Endothelial cell of umbilical vein (primary cell): ENCODE measurements at regions not wholly inside any gene's neighbourhood (a gene's known extent, or its start where the extent isn't known, plus 50 kb on each side); places are given as distances from the start of the nearest gene placed in this dataset.

ENCODE experiments used
- BruUV-seq: library from RNA; stranded (reverse); fragments of 400-500 nt; replicated peaks from 2 replicates; lab custom pipeline; 2021; lab: Mats Ljungman, UMichigan
- CTCF ChIA-PET: fragments of 300-600, 350-600 bp; sonication (Branson Sonifier 250); formaldehyde crosslinking; loops from one replicate; lab custom pipeline; 2021; ENCODE audit warnings: antibody characterized with exemption, inconsistent platforms; lab: Charles Lee
- POLR2A ChIA-PET: fragments of 300-600, 350-600 bp; sonication (Branson Sonifier 250); formaldehyde crosslinking; loops from one replicate; lab custom pipeline; 2021; ENCODE audit warnings: antibody characterized with exemption, inconsistent platforms; lab: Charles Lee
- DNase-seq: peaks from one replicate; pipeline ENCODE4 v3.0.0-alpha.2; 2011; ENCODE audit warnings: low read depth, low spot score
- FAIRE-seq: peaks from 2 replicates; lab custom pipeline; 2011; peaks lifted over from hg19 to GRCh38; lab: Jason Lieb, UNC
- H2AFZ ChIP-seq: 2 replicates; pipeline ENCODE4 v1.6.0; 2012; ENCODE audit warnings: low read depth, low read length, control low read depth, inconsistent platforms
- H3K27ac ChIP-seq: 2 replicates; pipeline ENCODE4 v1.5.1; 2011; ENCODE audit warnings: low read depth, mild to moderate bottlenecking, control low read depth, low read length, moderate library complexity; ENCODE audit not compliant: insufficient read depth
- H3K27me3 ChIP-seq, 2 experiments: 2 replicates each; pipeline versions ENCODE4 v1.6.0 to v1.6.1; 2011; ENCODE audit warnings: low read length in 2 of 2, mixed read lengths in 1 of 2; ENCODE audit not compliant: control insufficient read depth in 2 of 2, insufficient read depth in 2 of 2
- H3K36me3 ChIP-seq, 2 experiments: 2 replicates in 1 of 2; 3 replicates in 1 of 2; pipeline ENCODE4 v1.5.1; 2011; ENCODE audit warnings: low read length in 2 of 2, mild to moderate bottlenecking in 1 of 2, moderate library complexity in 1 of 2; ENCODE audit not compliant: control insufficient read depth in 2 of 2, insufficient read depth in 2 of 2; ENCODE audit errors: extremely low read depth in 1 of 2
- H3K4me1 ChIP-seq: 3 replicates; pipeline ENCODE4 v1.5.1; 2011; ENCODE audit warnings: mild to moderate bottlenecking, low read length; ENCODE audit not compliant: control insufficient read depth, insufficient read depth; ENCODE audit errors: extremely low read depth
- H3K4me2 ChIP-seq: 2 replicates; pipeline ENCODE4 v1.6.1; 2011; ENCODE audit warnings: low read length, control low read depth, mixed read lengths; ENCODE audit not compliant: insufficient read depth
- H3K4me3 ChIP-seq, 3 experiments: fragments of 200-600 bp in 1 of 3; sonication (generic), shearing (Covaris generic) in 1 of 3; replicated peaks in 1 of 3; 2 replicates each; pipeline ENCODE4 v1.5.1; 2011 to 2016; ENCODE audit warnings: control low read depth in 3 of 3, low read length in 3 of 3, mild to moderate bottlenecking in 2 of 3, inconsistent platforms in 1 of 3, low read depth in 1 of 3, moderate library complexity in 1 of 3; ENCODE audit not compliant: insufficient read depth in 1 of 3
- H3K79me2 ChIP-seq: 2 replicates; pipeline ENCODE4 v1.6.0; 2012; ENCODE audit warnings: low read length, inconsistent platforms; ENCODE audit not compliant: control insufficient read depth, insufficient read depth
- H3K9ac ChIP-seq: replicated peaks from 2 replicates; pipeline ENCODE3; 2011; ENCODE audit warnings: low read length, control low read depth; ENCODE audit not compliant: insufficient read depth; ENCODE audit errors: extremely low read depth
- H3K9me1 ChIP-seq: replicated peaks from 3 replicates; pipeline ENCODE4 v1.6.0; 2011; ENCODE audit warnings: mild to moderate bottlenecking, low read length; ENCODE audit not compliant: control insufficient read depth, insufficient read depth; ENCODE audit errors: extremely low read depth
- H3K9me3 ChIP-seq: replicated peaks from 2 replicates; pipeline ENCODE4 v1.5.1; 2012; ENCODE audit warnings: low read length, inconsistent platforms; ENCODE audit not compliant: control insufficient read depth, insufficient read depth
- H4K20me1 ChIP-seq: replicated peaks from 2 replicates; pipeline ENCODE3; 2011; ENCODE audit warnings: mild to moderate bottlenecking, low read length; ENCODE audit not compliant: control insufficient read depth, insufficient read depth; ENCODE audit errors: extremely low read depth
- EZH2 ChIP-seq: IDR thresholded peaks from 2 replicates; pipeline ENCODE4 v1.6.1; 2012; ENCODE audit warnings: borderline replicate concordance, low read depth, mild to moderate bottlenecking, moderate library complexity, low read length, inconsistent platforms; ENCODE audit not compliant: severe bottlenecking
- FOS ChIP-seq: IDR thresholded peaks from 2 replicates; pipeline ENCODE4 v1.6.1; 2011; ENCODE audit warnings: mild to moderate bottlenecking, low read length, moderate library complexity, borderline replicate concordance; ENCODE audit not compliant: insufficient read depth
- GATA2 ChIP-seq: IDR thresholded peaks from 2 replicates; pipeline ENCODE4 v1.7.0; 2011; ENCODE audit warnings: low read depth, mild to moderate bottlenecking, moderate library complexity, mixed read lengths, low read length; ENCODE audit not compliant: insufficient read length, insufficient read depth
- JUN ChIP-seq: IDR thresholded peaks from 2 replicates; pipeline ENCODE4 v1.6.1; 2011; ENCODE audit warnings: borderline replicate concordance, low read depth; ENCODE audit not compliant: insufficient read length, insufficient read depth
- MYC ChIP-seq: IDR thresholded peaks from one replicate; pipeline ENCODE4 v1.6.1; 2011; ENCODE audit warnings: mild to moderate bottlenecking, low read depth, low read length
- POLR2A ChIP-seq: IDR thresholded peaks from 2 replicates; pipeline ENCODE4 v1.6.1; 2012; ENCODE audit warnings: low read depth, mild to moderate bottlenecking, control low read depth, low read length
- POLR2AphosphoS5 ChIP-seq: IDR thresholded peaks from 2 replicates; pipeline ENCODE4 v1.6.1; 2012; ENCODE audit warnings: low read depth, mild to moderate bottlenecking, control low read depth, low read length, moderate library complexity; ENCODE audit not compliant: insufficient read depth
- dilution Hi-C: fragments of 300-500 bp; cut with MboI; formaldehyde crosslinking; loops from one replicate; pipeline ENCODE4 v1.15.0; 2019; ENCODE audit warnings: low sequenced_read_pairs; ENCODE audit not compliant: extremely low pct_ligation_motif_present
- intact Hi-C: fragments of 100-400 bp; cut with micrococcal nuclease; formaldehyde crosslinking; loops from one replicate; pipeline ENCODE4 v1.10.0; 2022
- TF ChIP-seq, protein P1 (sequence below): IDR thresholded peaks from 2 replicates; pipeline ENCODE4 v1.6.1; 2011; ENCODE audit not compliant: insufficient read depth, insufficient read length
- TF ChIP-seq, protein P2 (sequence below), 2 donors: IDR thresholded peaks; 1 replicate in 1 of 2; 2 replicates in 1 of 2; pipeline ENCODE4 v1.5.1; 2011; ENCODE audit warnings: low read length in 2 of 2, mild to moderate bottlenecking in 2 of 2, moderate library complexity in 2 of 2, control low read depth in 1 of 2, inconsistent platforms in 1 of 2, low read depth in 1 of 2; ENCODE audit not compliant: insufficient read depth in 1 of 2; ENCODE audit errors: extremely low read depth in 1 of 2

DNA sequence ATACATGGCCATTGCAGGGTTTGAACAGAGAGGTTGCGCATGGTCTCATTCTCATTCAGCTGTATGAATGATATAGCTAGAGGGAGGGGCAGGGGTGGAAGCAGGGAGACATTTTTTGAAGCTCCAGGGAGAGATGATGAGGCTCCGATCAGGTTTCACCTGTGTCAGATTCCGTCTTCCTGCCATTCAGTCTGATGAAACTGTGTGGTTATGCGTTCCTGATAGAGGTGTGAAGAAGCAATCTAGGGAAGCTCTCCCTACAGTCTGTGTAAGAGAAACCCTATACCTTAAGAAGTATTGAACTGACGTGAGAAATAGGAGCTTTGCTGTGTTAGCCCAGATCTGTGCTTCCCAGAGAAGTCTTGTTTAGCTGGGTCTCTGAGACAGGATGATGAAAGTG lies 171.9 kb upstream of the NDN start:
- intact Hi-C loops, result no loop called here
- no peak for FAIRE-seq
- POLR2A ChIA-PET, result no interaction called here

More for the DNA sequence above, 171.9 kb upstream of the NDN start:
- Histone ChIP-seq H3K4me2 (no peak overlapping the region), H3K4me3 (no peak overlapping the region), H3K27ac (no peak overlapping the region), H3K9ac (no peak overlapping the region), H4K20me1 (no peaks in the 10 kb centered on the region), H3K4me1 (no peaks in the 10 kb centered on the region), H3K9me3 (no peaks in the 10 kb centered on the region), H3K36me3 (no peaks in the 10 kb centered on the region), H2AFZ (no peak overlapping the region), H3K79me2 (no peaks in the 10 kb centered on the region), H3K9me1 (no peaks in the 10 kb centered on the region), H3K27me3 (no peaks in the 10 kb centered on the region)
- DNase-seq, result no peak
- BruUV-seq, result no TSS peak
- dilution Hi-C loops, result no loop called here
- no peak for TF ChIP-seq GATA2
- TF ChIP-seq EZH2, result no peak
- no peak for TF ChIP-seq MYC
- no peak for TF ChIP-seq POLR2A
- TF ChIP-seq, protein P1, sequence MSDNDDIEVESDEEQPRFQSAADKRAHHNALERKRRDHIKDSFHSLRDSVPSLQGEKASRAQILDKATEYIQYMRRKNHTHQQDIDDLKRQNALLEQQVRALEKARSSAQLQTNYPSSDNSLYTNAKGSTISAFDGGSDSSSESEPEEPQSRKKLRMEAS, result no peak
- TF ChIP-seq FOS, result no peak
- TF ChIP-seq, protein P2, sequence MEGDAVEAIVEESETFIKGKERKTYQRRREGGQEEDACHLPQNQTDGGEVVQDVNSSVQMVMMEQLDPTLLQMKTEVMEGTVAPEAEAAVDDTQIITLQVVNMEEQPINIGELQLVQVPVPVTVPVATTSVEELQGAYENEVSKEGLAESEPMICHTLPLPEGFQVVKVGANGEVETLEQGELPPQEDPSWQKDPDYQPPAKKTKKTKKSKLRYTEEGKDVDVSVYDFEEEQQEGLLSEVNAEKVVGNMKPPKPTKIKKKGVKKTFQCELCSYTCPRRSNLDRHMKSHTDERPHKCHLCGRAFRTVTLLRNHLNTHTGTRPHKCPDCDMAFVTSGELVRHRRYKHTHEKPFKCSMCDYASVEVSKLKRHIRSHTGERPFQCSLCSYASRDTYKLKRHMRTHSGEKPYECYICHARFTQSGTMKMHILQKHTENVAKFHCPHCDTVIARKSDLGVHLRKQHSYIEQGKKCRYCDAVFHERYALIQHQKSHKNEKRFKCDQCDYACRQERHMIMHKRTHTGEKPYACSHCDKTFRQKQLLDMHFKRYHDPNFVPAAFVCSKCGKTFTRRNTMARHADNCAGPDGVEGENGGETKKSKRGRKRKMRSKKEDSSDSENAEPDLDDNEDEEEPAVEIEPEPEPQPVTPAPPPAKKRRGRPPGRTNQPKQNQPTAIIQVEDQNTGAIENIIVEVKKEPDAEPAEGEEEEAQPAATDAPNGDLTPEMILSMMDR (IDR thresholded peaks at IDR 0.05; ENCODE audit: extremely low read depth in 1 of 2, insufficient read depth in 1 of 2, low read depth in 1 of 2, low read length in 2 of 2), result no peak
- no peak for TF ChIP-seq POLR2AphosphoS5
- TF ChIP-seq JUN, result no peak
- CTCF ChIA-PET, result no interaction called here
